Dedifferentiated amniotic fluid mesenchymal stem cell (primary cell): ENCODE measurements at regions not wholly inside any gene's neighbourhood (a gene's known extent, or its start where the extent isn't known, plus 50 kb on each side); places are given as distances from the start of the nearest gene placed in this dataset.

Source experiments
- DNase-seq: peaks from one replicate; pipeline ENCODE4 v3.0.0-alpha.2; 2016; ENCODE audit errors: extremely low spot score

DNA sequence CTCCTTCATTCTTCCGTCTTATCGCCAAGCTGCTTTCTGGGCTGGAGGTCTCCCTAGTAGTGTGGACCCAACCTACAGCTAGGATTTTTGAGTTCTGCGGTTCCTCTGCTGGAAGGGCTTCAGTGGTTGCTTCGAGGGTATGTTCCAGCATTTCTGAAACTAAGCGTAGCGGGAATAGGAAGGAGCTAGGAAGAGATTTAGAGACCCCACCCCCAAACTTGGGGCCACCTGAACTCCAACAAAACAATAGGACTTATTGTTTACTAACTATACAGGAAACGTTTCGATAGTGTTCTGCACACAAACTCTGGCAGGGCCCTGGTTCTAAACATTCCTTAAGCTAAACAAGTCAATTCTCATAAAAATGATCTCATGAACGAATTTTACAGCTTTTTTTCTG, 346.7 kb downstream of the PLK2 start:
- no peak for DNase-seq

DNA sequence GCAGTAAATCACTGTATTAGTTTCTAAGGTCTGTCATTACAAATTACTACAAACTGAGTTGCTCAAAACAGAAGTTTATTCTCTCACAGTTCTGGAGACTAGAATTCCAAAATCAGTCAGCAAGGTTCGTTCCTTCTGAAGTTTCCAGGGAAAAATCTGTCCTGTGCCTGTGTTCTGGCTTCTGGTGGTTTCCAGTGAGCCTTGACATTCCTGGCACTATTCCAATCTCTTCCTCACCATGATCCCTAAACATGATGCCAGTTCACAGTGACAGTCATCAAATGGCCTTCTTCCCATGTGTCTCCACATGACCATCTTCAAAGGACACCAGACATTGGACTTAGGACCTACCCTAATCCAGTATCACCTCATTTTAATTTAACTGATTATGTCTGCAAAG, 351.4 kb downstream of the PLK2 start:
- DNase-seq: no peak

DNA sequence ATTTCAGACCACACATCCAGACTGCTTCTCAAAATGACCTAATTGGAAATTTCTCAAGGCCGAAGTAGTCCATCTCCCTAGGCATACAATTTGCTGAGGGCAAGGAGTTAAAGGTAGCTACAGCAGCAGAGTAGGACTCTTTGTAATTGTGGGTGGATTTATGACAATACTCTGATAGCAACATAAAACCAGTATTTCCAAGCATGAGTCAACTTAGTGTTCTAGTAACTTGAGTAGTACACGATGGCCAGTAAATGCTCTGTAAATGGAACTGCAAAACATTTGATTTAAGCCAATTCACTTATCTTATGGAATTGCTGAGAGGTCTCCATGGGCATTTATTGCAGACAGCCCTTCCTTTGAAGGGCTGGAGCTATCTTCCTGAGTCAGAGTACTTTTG, 352.2 kb downstream of the PLK2 start:
- no peak for DNase-seq

DNA sequence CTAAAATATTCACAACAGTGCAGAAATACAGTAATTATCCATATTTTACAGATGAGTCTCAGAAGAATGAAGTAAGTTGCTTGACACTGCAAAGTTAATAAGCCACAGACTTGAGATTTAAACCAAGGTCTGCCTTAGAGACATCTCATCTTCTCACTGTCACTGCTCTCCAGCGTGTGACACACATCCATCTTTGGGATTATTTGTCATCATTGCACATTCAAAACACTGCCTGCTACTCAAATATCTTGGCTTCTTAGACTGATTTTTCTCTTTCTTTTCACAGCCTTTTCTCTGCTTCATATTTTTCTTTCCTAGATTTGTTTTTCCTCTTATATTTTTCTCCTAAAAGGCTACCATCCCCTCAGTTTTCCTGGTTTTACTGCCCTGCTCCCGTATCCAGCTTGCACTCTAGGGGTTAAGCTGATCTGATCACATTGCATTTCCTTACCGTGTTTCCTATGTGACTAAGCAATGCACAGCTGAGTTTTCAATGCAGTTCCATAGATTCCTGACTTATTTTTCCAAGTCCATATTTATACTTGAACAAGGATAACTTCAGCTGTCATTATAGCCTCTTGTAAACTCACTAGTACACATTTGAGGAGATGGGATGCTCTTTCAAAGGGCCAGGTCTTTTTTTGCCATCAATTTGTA, 353.0 kb downstream of the PLK2 start:
- no peak for DNase-seq

DNA sequence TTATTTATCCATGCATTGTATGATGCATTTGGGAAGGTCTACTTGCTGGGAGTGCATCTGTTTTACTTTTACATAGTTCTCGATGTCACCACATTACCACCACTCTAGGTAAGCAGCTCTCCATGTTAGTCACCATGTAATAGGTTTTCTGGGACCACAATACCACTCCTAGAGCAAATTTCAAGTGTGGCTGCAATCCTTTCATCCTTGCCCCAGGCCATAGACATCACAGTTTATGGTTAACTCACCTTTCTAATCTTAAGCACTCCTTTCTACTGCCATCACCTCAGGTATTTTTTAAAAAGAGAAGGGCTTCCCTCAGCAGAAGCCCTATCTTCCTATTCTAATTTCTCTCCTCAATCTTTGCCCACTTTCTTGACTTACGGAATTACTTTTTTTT, 354.1 kb downstream of the PLK2 start:
- DNase-seq: no peak

DNA sequence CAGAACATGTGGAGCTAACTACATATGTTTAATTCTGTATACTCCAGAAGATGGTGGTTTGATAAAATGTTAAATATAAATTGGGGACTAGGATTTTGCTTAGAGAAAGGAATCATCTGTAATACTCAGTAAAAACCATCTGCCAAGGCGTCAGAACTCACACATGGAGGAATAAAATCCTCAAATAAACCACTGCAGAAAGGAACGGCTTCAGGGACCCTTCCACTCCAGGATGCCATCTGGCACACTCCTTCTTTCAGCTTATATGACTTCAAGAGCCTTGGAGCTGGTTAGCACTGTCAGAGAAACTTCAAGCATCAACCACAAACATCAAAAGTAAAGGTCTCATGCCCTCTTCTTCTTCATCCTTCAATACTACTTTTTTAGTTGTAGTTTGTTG, 360.6 kb downstream of the PLK2 start:
- no peak for DNase-seq

DNA sequence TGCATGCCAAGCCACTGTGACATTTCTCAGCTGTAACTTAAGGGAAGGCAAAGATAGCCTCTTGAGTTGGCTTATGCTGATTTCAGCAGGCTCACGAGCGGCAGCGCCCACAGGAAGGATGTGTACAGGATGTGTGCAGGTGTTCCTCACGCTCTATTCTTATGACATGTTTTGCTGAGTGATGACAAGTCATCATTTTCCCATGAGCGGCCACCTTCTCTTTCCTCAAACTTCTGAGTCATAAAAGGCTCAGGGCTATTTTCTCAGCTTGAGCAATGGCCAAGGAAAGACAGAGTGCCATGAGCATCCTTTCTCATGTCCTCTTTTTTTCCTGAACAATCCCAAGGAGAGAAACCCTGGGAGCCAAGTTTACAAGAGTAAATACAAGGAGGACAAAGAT, 365.9 kb downstream of the PLK2 start:
- DNase-seq: no peak

DNA sequence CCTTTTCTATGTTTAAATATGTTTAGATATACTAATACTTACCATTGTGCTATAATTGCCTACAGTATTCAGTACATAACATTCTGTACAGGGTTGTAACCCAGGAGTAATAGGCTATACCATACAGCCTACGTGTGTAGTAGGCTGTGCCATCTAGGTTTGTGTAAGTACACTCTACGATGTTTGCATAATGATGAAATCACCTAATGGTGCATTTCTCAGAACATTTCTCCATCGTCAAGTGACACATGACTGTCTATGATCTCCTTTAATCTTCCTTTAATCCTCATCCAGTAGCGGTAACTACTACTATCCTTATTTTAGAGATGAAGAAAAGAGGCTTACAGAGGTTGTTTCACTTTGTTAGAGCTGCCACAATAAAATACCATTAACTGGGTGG, 369.2 kb downstream of the PLK2 start:
- DNase-seq: no peak

DNA sequence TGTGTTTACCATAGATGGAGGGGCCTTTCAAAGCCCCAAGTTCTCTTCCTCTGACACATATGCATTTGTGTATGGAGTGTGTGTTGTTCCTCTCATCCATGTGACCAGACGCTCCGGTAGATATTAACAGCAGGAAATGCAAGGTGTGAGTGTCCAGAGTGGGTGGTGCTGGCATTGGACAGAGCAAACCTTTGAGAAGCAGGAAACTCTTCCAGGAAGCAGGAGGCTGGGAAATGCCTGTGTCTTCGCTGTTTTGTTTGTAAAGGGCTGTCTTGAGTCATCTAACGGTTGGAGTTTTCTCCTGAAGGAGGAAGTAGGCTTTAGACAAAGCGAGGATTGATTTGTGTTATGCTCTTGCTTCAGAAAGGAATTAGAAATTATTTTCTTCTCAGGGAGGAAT, 370.9 kb downstream of the PLK2 start:
- no peak for DNase-seq

DNA sequence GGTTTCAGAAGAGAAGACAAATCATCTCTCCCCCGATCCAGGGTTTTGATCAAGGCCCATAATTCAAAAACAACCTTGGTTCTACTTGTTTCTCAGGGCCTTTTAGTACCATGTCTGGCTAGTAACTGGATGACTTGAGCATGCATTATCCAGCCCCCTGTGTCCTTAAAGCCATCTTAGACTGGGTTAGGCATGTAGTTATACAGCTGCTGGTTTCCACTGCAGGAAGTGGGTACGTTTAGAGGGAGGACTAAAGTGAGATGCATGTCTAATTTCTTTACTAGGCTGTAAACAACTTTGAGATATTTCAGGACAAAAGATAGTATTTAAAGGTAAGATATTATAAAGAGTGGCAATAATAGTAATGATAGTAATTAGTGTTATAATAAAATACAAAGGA, 372.0 kb downstream of the PLK2 start:
- no peak for DNase-seq

DNA sequence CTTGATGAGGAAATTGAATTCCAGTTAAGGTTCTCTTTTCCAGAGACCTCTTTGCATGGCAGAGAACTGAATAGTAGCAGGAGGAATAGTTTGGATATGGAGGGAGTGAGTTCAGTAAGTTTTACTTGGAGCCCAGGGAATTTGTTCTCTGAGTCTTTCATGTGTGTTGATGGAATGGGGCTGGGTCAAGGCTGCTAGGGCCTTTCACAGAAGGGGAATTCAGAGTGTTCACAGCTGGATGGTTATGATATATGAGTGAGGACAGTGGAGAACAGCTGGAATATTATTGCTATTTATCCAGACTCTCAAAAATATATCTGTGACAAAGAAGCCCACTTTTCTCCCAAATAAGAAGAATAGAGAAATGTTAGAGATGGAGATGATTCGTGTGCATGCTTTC, 372.8 kb downstream of the PLK2 start:
- DNase-seq: no peak

DNA sequence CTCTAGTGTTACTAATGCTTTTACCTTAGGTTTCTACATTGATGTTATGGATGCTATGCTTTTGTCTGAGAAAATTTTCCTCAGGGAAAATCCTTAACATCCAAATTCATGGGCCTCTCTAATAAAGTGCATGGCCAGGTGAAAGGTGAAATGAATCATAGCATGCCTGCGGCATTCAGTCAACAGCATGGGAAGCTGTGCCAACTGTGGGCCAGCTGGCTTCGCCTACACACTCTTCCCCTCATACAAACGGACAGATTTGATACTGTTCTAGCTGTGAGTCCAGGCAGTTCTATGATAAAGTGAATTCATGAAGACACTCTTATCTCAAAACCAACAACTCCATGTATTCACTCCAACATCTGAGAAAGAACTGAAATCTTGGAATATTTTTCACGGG, 374.1 kb downstream of the PLK2 start:
- DNase-seq: no peak

DNA sequence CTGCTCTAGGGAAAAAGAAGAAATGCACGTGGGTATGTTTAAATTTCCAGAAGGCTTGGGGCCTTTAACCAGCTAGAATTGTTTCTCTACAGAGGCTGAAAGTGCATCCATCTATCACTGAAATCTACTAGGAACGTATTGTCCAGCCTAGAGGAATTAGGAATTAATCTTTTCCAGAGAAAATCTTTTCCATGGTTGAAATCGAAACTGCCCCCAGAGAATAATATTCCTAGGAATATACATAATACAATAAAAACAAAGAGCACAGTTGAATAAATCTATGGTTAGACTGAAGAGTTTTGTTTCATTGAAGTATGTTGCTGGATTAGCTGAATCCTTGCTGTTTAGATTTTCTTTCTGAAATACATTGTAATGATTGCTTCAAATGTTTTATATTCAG, 378.5 kb downstream of the PLK2 start:
- no peak for DNase-seq

DNA sequence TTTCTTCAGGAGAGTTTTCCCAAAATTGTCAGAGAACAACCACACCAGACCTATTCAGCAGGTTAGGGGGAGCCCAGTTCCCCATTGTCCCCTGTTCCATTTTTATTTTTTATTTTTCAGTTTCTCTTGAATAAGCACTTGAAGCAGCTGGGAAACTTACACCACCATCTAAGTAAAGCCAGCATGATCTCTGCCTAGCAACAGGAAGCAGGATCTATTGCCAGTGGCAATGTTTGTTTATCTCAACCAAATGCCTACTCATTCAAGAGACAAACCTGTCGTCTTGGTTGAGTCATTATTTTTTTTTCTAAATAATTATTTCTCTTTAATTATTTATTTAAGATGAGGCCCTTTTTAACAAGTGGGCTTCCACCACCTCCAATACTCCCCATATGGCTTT, 379.3 kb downstream of the PLK2 start:
- DNase-seq: no peak

DNA sequence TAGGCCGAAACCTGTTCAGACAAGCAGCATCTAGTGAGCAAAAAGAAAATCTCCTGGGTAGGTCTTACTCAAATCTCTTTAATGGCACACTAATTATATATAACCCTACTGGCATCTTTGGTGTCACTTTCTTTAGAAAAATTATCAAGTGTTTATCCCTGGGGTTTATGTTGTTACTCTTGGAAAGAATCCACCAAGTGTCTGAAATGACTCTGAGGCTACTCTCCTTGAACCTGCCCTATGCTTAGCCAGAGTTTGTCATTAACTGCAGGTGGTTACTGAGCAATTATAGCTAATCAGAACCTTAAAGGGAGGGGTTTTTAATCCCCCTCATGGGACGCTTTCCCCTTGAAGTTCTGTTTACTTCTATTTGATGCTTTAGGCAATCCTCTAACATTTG, 381.9 kb downstream of the PLK2 start:
- DNase-seq: no peak

DNA sequence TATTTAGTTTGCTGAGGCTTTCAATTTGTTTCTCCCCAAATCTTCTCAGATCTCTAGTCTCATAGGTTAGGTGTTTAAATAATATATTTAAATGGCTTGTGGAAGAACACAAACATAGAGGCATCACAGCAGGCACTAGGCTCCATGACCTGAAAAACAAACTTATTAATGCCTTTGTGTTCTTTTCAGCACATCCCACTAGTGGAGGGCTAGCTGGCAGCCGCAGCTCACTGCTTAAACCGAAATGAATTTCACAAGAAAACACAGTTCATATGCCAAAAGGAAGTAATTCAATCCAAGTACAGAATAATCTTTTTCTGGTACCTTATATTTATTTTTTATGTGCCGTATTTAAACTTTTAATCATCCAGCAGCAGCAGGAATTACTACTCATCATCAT, 382.5 kb downstream of the PLK2 start:
- no peak for DNase-seq

DNA sequence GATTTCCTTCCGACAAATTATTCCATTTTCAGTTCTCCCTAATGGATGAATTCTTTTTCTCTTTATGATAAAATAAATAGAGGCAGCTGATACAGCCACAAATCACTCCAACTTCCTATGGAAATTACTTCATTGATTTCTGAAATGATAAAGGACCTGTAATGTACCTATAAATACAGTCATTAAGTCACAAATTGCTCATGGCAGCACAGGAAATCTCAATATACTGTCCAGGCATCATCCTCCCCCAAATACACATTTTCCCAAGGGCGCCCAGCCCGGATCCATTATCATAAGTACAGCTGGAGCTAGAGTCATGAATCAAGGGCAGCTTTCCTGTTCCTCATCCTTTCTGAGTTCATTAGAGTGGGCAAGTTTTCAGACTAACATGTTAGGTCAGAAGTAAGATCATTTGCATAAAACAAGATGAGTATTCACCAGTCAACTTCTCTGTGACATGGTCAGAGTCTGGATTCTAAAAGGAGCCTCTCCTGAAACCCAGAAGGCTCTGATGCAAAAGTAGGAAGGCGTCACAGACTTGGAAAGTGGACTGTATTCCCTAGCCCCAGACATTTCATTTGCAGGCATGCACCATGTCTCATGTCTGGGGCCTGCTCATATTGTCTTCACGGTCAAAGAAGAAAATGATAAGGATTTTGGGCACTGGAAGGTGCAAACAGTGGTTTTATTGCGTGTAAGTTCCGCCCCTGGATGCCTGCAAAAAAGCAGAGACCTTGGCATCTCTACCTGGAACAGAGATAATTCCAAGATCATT, 383.2 kb downstream of the PLK2 start:
- no peak for DNase-seq

DNA sequence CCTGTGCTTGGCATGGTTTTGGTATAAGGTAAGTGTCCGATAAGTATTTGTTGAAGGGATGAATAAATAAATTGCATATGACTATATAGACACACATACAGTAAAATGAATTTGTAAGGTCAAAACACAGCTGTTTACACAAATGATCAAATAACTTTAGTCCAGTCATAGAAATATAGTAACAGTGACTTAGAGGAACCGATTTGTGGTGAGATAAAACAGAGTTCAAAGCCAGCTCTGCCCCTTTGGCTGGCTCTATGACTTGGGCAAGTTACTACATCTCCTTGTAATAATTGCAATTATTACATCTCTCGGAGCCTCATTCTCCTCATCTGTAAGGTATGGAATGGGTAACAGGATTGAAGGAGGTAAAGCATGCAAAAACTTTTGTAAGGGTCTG, 384.0 kb downstream of the PLK2 start:
- DNase-seq: no peak

DNA sequence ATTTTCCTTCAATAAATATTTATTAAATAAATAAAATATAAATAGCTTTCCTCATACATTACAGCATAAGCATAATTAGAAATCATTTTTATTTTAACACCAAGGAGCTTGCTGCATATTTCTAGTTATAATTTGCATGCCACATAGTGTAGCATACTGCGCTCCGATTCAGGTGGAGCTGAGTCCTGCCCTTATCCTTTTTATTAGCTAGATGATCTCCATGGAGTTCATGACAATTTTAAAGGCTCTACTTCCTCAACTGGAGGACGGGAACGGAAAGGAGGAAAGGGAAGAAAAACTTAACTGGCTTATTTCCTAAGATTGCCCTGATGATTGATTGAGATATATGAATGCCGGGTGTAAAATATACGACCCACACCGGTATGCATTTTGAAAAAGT, 385.2 kb downstream of the PLK2 start:
- no peak for DNase-seq

DNA sequence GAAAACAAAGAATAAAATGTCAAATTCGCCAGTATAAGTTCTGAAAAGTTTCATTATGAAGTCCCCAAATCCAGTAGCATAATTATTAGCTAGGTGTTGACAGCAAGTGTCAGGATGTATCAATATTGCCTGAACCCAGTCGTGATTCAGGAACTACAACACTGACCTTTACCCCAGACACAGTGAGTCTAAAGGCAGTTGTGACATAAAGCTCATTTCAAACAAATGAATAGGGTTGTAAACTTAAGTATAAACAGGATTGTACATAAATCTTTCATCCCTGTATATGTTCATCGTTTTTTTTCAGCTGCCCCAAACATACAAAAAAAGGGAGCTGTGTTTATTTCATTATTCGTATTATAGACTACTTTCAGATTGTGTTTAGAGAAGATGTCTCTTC, 385.7 kb downstream of the PLK2 start:
- no peak for DNase-seq

DNA sequence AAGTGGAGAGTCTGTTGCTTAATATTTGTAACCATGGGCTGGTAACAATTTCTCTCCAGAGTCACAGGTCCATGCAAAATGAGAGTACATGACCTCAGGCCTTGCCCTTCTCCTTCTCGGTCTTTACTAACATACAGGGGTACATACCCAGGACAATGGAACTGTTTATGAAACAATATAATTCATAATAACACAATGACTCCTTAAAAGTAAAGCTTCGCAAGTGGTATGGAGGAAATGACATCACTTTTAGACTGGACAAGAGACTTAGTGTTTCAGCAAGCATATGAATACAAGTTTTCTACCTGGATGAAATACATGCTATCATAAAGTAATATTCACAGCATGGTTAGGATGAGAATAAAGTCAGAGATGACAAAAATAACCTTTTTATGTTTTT, 386.6 kb downstream of the PLK2 start:
- no peak for DNase-seq

DNA sequence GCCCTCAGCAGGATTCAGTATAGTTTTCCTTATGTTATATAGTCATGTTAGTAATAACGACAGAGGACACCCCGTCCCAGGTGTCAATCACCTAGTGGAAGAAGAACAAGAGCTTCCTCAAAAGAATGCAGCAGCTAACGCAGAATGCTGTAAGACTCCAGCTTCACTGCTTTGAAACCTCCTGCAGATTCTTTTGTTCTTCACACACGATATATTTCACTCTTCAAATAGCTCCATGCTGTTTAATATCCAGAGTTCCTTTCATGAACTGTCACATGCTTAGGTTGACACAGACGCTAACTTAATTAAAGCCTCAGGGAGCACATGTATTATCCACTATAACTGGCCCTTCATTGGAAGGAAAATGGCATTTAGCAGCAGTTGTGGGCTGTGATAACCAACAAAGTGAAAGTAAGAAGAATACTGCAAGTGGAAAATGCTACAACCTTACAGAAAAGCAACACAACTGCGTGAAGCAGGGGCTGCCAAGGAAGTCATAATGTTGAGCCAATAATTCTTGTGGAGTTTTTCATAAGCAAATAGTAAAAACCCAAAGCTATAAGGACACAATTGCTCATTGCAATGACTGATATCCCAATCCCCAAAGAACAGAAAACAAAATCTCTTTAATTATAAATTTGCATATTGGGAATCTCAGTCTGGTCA, 387.5 kb downstream of the PLK2 start:
- DNase-seq: no peak

DNA sequence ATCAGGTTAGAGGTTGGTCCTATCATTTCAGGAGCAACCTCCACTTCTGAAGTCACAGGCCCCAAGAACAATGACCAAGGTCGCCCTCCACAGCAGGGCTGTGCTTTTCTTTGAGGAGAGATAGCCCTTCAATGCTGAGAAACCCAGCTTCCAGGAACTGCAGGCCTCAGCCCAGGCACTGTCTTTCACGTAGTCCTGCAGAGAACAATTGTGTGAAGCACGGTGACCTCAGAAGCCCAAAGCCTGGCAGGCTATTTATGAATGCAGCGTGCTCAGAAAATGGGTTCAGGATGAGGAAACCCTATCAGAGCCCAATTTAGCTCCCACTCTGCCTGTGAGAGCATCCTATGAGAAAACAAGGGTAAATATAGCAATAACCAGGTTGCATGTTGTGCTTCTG, 388.3 kb downstream of the PLK2 start:
- no peak for DNase-seq
